HCT116 (cell line): ENCODE measurements at regions not wholly inside any gene's neighbourhood (a gene's known extent, or its start where the extent isn't known, plus 50 kb on each side); places are given as distances from the start of the nearest gene placed in this dataset.

Experiments used
- ATAC-seq: fragments of 200-7000 bp; cut with Tn5 transposase; 2 replicates; pipeline ENCODE4 v1.9.1; 2020; ENCODE audit warnings: mild to moderate bottlenecking, moderate library complexity
- BruUV-seq: library from RNA; stranded (reverse); fragments of 400-500 nt; replicated peaks from 2 replicates; lab custom pipeline; 2021; lab: Mats Ljungman, UMichigan
- CTCF ChIA-PET: fragments of 300-600 bp; sonication (Branson Sonifier 250); formaldehyde crosslinking; loops from one replicate; lab custom pipeline; 2021; ENCODE audit warnings: antibody characterized with exemption; lab: Charles Lee
- POLR2A ChIA-PET: fragments of 300-600, 350-600 bp; sonication (Branson Sonifier 250); formaldehyde crosslinking; loops from one replicate; lab custom pipeline; 2021; ENCODE audit warnings: antibody characterized with exemption; lab: Charles Lee
- RAD21 ChIA-PET, 2 experiments: fragments of 300-600 bp; sonication (Branson Sonifier 250); formaldehyde crosslinking; loops; one replicate each; lab custom pipeline; 2023; ENCODE audit warnings: low total read pairs in 2 of 2; ENCODE audit not compliant: uncharacterized antibody in 2 of 2, unreplicated experiment in 2 of 2, low non-redundant PET in 1 of 2; lab: Charles Lee
- DNase-seq: peaks from one replicate; pipeline ENCODE4 v3.0.0-alpha.2; 2010; ENCODE audit warnings: low read depth, low spot score
- H2AFZ ChIP-seq: fragments of 200-600 bp; shearing (Covaris generic), sonication (generic); 2 replicates; pipeline ENCODE4 v1.6.1; 2017; ENCODE audit warnings: low read depth, mixed run types, mixed read lengths, antibody characterized with exemption, low read length; ENCODE audit not compliant: poor library complexity, severe bottlenecking
- H3K27ac ChIP-seq: 2 replicates; pipeline ENCODE4 v1.5.1; 2012; ENCODE audit warnings: low read depth, low read length
- H3K27me3 ChIP-seq: fragments of 200-600 bp; sonication (generic); 2 replicates; pipeline ENCODE4 v1.6.1; 2016; ENCODE audit warnings: mixed run types, low read length, mixed read lengths; ENCODE audit not compliant: insufficient read depth
- H3K36me3 ChIP-seq, 2 experiments: fragments of 200-500 bp in 1 of 2; fragments of 200-600 bp in 1 of 2; sonication (Bioruptor generic) in 1 of 2; sonication (generic) in 1 of 2; 2 replicates each; pipeline versions ENCODE4 v1.5.1 to v1.6.1; 2014 to 2016; ENCODE audit warnings: low read length in 2 of 2, inconsistent platforms in 1 of 2, mixed read lengths in 1 of 2, mixed run types in 1 of 2; ENCODE audit not compliant: insufficient read depth in 2 of 2, control insufficient read depth in 1 of 2
- H3K4me1 ChIP-seq, 2 experiments: fragments of 200-600 bp in 1 of 2; sonication (generic) in 1 of 2; 2 replicates each; pipeline versions ENCODE4 v1.5.1 to v1.6.1; 2012 to 2017; ENCODE audit warnings: low read length in 2 of 2, inconsistent platforms in 1 of 2, mild to moderate bottlenecking in 1 of 2, mixed read lengths in 1 of 2, mixed run types in 1 of 2, moderate library complexity in 1 of 2; ENCODE audit not compliant: insufficient read depth in 2 of 2, control insufficient read depth in 1 of 2
- H3K4me2 ChIP-seq: fragments of 200-600 bp; sonication (generic); 2 replicates; pipeline ENCODE4 v1.6.1; 2017; ENCODE audit warnings: mixed run types, low read length, mixed read lengths
- H3K4me3 ChIP-seq, 2 experiments: fragments of 200-600 bp in 1 of 2; sonication (generic) in 1 of 2; replicated peaks in 1 of 2; 2 replicates each; pipeline ENCODE4 v1.5.1; 2011 to 2016; ENCODE audit warnings: low read length in 2 of 2, control low read depth in 1 of 2, low read depth in 1 of 2, mild to moderate bottlenecking in 1 of 2, mixed read lengths in 1 of 2, mixed run types in 1 of 2
- H3K79me2 ChIP-seq: fragments of 200-600 bp; sonication (generic); 2 replicates; pipeline ENCODE4 v1.6.1; 2017; ENCODE audit warnings: mild to moderate bottlenecking, mixed run types, low read length, moderate library complexity, mixed read lengths; ENCODE audit not compliant: insufficient read depth
- H3K9ac ChIP-seq: fragments of 200-600 bp; sonication (generic); 2 replicates; pipeline ENCODE4 v1.6.1; 2016; ENCODE audit warnings: low read length, mixed read lengths
- H3K9me2 ChIP-seq: fragments of 200-600 bp; sonication (generic), shearing (Covaris generic); 2 replicates; pipeline ENCODE4 v1.6.1; 2017; ENCODE audit warnings: mixed run types, mild to moderate bottlenecking, moderate library complexity; ENCODE audit not compliant: insufficient read depth
- H3K9me3 ChIP-seq, 2 experiments: fragments of 200-500 bp in 1 of 2; fragments of 200-600 bp in 1 of 2; sonication (Bioruptor generic) in 1 of 2; sonication (generic) in 1 of 2; 2 replicates each; pipeline ENCODE4 v1.6.1; 2014 to 2017; ENCODE audit warnings: low read length in 2 of 2, mixed read lengths in 2 of 2, inconsistent platforms in 1 of 2, low read depth in 1 of 2, mild to moderate bottlenecking in 1 of 2, mixed run types in 1 of 2, moderate library complexity in 1 of 2; ENCODE audit not compliant: control insufficient read depth in 1 of 2, insufficient read depth in 1 of 2
- H4K20me1 ChIP-seq: fragments of 200-600 bp; sonication (generic), shearing (Covaris generic); 2 replicates; pipeline ENCODE4 v1.6.1; 2017; ENCODE audit warnings: mixed run types, mild to moderate bottlenecking, moderate library complexity; ENCODE audit not compliant: insufficient read depth
- JUND ChIP-seq: IDR thresholded peaks from 2 replicates; pipeline ENCODE4 v1.6.1; 2012
- SRF ChIP-seq: IDR thresholded peaks from 2 replicates; pipeline ENCODE4 v1.6.1; 2012; ENCODE audit warnings: low read depth
- TCF7L2 ChIP-seq: IDR thresholded peaks from 2 replicates; pipeline ENCODE4 v1.7.0; 2011; ENCODE audit warnings: borderline replicate concordance, inconsistent platforms; ENCODE audit not compliant: insufficient read depth, insufficient read length; ENCODE audit errors: extremely low read depth
- intact Hi-C: fragments of 100-400 bp; cut with micrococcal nuclease; formaldehyde crosslinking; loops from 2 replicates; pipeline ENCODE4 v1.10.0; 2022
- TF ChIP-seq, protein P1 (sequence below): IDR thresholded peaks from 2 replicates; pipeline ENCODE4 v1.6.1; 2012; ENCODE audit warnings: low read depth
- TF ChIP-seq, protein P2 (sequence below): IDR thresholded peaks from 2 replicates; pipeline ENCODE4 v1.6.1; 2012
- TF ChIP-seq, protein P3 (sequence below): IDR thresholded peaks from 2 replicates; pipeline ENCODE4 v1.6.1; 2011; ENCODE audit warnings: mild to moderate bottlenecking, low read length, moderate library complexity; ENCODE audit not compliant: insufficient replicate concordance; ENCODE audit errors: extremely low read depth

DNA sequence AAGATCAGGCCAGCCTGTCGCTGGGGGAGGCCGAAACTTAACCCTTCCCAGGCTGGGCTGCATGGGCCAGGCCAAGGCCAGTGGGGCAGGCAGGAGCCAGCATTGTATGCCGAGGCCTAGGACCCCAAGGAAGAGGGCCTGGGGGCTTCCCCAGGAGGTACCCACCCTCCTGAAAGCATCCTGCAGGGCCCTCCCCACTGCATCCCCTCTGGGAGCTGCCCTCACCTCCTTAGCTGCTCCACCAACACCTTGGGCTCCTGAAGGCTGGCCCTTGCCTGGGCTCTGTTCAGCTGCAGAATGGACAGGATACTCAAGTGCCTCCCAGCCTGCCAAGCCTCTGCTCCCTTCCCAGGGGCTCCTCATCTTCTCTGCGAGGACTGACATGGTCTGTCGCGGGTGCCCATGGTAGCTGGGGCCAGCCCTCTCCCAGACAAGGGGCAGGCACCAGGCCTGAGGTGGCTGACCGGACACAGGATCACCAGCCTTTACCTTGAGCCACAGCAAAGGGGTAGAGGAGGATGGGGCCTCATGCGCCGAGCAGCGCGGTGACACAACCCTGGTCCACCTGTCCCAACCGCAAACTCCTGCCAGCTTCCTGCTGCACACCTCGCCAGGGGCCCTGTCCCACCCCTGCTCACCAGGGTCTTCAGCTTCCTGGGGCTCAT, 94.2 kb downstream of the MICALL2 start:
- Histone ChIP-seq H3K4me3 (no peak overlapping the region), H3K27ac (no peak overlapping the region), H3K79me2 (no peaks in the 10 kb centered on the region), H3K4me1 (peaks cover 0 to 20% of the 10 kb centered on the region in 2 experiments; a peak in 2 of 4 replicates), H3K9ac (no peak overlapping the region), H3K9me3 (peaks cover 0 to 6% of the 10 kb centered on the region in 2 experiments; a peak in 1 of 4 replicates), H3K9me2 (no peaks in the 10 kb centered on the region), H3K36me3 (no peaks in the 10 kb centered on the region), H3K27me3 (no peaks in the 10 kb centered on the region), H4K20me1 (no peaks in the 10 kb centered on the region), H2AFZ (no peak overlapping the region), H3K4me2 (no peak overlapping the region)
- ChIA-PET CTCF (interaction anchor here (0.5 kb wide), 1 partner anchor 62 kb away, joined by 4 read pairs; no protein-coding TSS in a partner anchor), RAD21 (no interaction called here), POLR2A (no interaction called here)
- TF ChIP-seq TCF7L2 (no peak), SRF (no peak), JUND (no peak)
- TF ChIP-seq, protein P1, sequence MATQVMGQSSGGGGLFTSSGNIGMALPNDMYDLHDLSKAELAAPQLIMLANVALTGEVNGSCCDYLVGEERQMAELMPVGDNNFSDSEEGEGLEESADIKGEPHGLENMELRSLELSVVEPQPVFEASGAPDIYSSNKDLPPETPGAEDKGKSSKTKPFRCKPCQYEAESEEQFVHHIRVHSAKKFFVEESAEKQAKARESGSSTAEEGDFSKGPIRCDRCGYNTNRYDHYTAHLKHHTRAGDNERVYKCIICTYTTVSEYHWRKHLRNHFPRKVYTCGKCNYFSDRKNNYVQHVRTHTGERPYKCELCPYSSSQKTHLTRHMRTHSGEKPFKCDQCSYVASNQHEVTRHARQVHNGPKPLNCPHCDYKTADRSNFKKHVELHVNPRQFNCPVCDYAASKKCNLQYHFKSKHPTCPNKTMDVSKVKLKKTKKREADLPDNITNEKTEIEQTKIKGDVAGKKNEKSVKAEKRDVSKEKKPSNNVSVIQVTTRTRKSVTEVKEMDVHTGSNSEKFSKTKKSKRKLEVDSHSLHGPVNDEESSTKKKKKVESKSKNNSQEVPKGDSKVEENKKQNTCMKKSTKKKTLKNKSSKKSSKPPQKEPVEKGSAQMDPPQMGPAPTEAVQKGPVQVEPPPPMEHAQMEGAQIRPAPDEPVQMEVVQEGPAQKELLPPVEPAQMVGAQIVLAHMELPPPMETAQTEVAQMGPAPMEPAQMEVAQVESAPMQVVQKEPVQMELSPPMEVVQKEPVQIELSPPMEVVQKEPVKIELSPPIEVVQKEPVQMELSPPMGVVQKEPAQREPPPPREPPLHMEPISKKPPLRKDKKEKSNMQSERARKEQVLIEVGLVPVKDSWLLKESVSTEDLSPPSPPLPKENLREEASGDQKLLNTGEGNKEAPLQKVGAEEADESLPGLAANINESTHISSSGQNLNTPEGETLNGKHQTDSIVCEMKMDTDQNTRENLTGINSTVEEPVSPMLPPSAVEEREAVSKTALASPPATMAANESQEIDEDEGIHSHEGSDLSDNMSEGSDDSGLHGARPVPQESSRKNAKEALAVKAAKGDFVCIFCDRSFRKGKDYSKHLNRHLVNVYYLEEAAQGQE = no peak
- TF ChIP-seq, protein P2, sequence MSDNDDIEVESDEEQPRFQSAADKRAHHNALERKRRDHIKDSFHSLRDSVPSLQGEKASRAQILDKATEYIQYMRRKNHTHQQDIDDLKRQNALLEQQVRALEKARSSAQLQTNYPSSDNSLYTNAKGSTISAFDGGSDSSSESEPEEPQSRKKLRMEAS = no peak
- TF ChIP-seq, protein P3, sequence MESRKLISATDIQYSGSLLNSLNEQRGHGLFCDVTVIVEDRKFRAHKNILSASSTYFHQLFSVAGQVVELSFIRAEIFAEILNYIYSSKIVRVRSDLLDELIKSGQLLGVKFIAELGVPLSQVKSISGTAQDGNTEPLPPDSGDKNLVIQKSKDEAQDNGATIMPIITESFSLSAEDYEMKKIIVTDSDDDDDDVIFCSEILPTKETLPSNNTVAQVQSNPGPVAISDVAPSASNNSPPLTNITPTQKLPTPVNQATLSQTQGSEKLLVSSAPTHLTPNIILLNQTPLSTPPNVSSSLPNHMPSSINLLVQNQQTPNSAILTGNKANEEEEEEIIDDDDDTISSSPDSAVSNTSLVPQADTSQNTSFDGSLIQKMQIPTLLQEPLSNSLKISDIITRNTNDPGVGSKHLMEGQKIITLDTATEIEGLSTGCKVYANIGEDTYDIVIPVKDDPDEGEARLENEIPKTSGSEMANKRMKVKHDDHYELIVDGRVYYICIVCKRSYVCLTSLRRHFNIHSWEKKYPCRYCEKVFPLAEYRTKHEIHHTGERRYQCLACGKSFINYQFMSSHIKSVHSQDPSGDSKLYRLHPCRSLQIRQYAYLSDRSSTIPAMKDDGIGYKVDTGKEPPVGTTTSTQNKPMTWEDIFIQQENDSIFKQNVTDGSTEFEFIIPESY = no peak
- intact Hi-C loops = loop anchor here (5.0 kb wide), 1 partner anchor 37 kb away; no protein-coding TSS in a partner anchor
- ATAC-seq (no peak), DNase-seq (no peak)
- BruUV-seq = no TSS peak
